Thyroid gland (tissue), 4 donors: ENCODE measurements at regions not wholly inside any gene's neighbourhood (a gene's known extent, or its start where the extent isn't known, plus 50 kb on each side); places are given as distances from the start of the nearest gene placed in this dataset.

Experiments
- DNase-seq, 2 donors: peaks; one replicate each; pipeline ENCODE4 v3.0.0-alpha.2; 2019
- H3K27ac ChIP-seq, 3 donors: fragments of 200-600 bp; sonication (generic); 1 replicate in 2 of 3; 2 replicates in 1 of 3; pipeline ENCODE4 v1.5.1; 2016 to 2019; ENCODE audit warnings: mild to moderate bottlenecking in 1 of 3, moderate library complexity in 1 of 3
- H3K27me3 ChIP-seq: fragments of 200-600 bp; sonication (generic); one replicate; pipeline ENCODE4 v1.5.1; 2019
- H3K36me3 ChIP-seq, 2 donors: fragments of 200-600 bp; sonication (generic); one replicate each; pipeline ENCODE4 v1.5.1; 2016 to 2019
- H3K4me1 ChIP-seq, 2 donors: fragments of 200-600 bp; sonication (generic); one replicate each; pipeline ENCODE4 v1.5.1; 2017 to 2019
- H3K4me3 ChIP-seq, 3 donors: fragments of 200-600 bp; sonication (generic); replicated peaks in 1 of 3; 1 replicate in 2 of 3; 2 replicates in 1 of 3; pipeline ENCODE4 v1.5.1; 2016; ENCODE audit warnings: mild to moderate bottlenecking in 1 of 3
- H3K9me3 ChIP-seq: fragments of 200-600 bp; sonication (generic); one replicate; pipeline ENCODE4 v1.5.1; 2017
- CTCF ChIP-seq, 6 experiments: fragments of 200-600 bp in 3 of 6; fragments of 450-650 bp in 3 of 6; sonication (generic) in 3 of 6; IDR thresholded peaks; one replicate each; pipeline ENCODE4 v1.5.1; 2016 to 2019; ENCODE audit warnings: antibody characterized with exemption in 6 of 6, mild to moderate bottlenecking in 2 of 6, inconsistent platforms in 1 of 6, moderate library complexity in 1 of 6
- POLR2A ChIP-seq, 2 donors: fragments of 450-650 bp; IDR thresholded peaks; one replicate each; pipeline ENCODE4 v1.6.1; 2017; ENCODE audit warnings: antibody characterized with exemption in 2 of 2, mild to moderate bottlenecking in 2 of 2, moderate library complexity in 1 of 2
- WGBS, 2 donors: methylation state at CpG; one replicate each; pipeline ENCODE4 v1.1.5; 2017; 5-methylcytosine and 5-hydroxymethylcytosine counted together
- intact Hi-C: fragments of 100-400 bp; cut with DNase I; formaldehyde crosslinking; loops from one replicate; pipeline ENCODE4 v1.15.1; 2023

DNA sequence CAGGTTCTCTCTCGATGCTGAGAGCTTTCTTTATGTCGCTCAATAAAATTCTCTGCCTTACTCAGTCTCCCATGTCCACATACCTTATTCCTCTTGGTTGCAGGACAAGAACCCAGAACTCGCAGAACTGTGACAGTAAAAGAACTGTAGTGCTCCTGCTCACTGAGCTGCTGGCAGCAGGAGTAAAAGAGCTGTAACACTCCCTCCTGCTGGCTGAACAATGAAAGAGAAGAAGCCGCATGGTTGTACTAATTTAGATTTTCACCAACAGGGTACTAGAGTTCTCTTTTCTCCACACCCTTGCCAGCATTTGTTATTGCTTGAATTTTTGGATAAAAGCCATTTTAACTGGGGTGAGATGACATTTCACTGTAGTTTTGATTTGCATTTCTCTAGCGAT lies 433.2 kb downstream of the GUCY1A2 start:
- TF ChIP-seq CTCF (IDR thresholded peaks at IDR 0.05) (no peak), POLR2A (IDR thresholded peaks at IDR 0.05) (no peak)
- WGBS, 2 donors = 91% methylated on average over 5 of the region's 5 CpGs
- Histone ChIP-seq H3K27ac (no peak overlapping the region), H3K36me3 (no peaks in the 10 kb centered on the region), H3K27me3 (no peaks in the 10 kb centered on the region), H3K9me3 (no peaks in the 10 kb centered on the region), H3K4me3 (no peak overlapping the region), H3K4me1 (no peaks in the 10 kb centered on the region)
- intact Hi-C loops = no loop called here
- no peak for DNase-seq

- intact Hi-C loops = no loop called here
- no peak for DNase-seq
- Histone ChIP-seq H3K27ac (no peak overlapping the region), H3K4me1 (no peaks in the 10 kb centered on the region), H3K9me3 (no peaks in the 10 kb centered on the region), H3K27me3 (no peaks in the 10 kb centered on the region), H3K36me3 (no peaks in the 10 kb centered on the region), H3K4me3 (no peak overlapping the region)
- 64 to 69% methylated on average over 6 of the region's 6 CpGs for whole genome bisulfite sequencing, 2 donors
- TF ChIP-seq POLR2A (IDR thresholded peaks at IDR 0.05) (no peak), CTCF (IDR thresholded peaks at IDR 0.05) (no peak)
Observed at GRCh38 chr11:106594751-106595351, 423.4 kb downstream of the GUCY1A2 start.

- WGBS, 2 donors = 79 to 85% methylated on average over 3 of the region's 3 CpGs
- H3K27me3 ChIP-seq = no peaks in the 10 kb centered on the region
- no peaks in the 10 kb centered on the region for H3K9me3 ChIP-seq
- H3K27ac ChIP-seq = no peak overlapping the region
- H3K4me3 ChIP-seq = no peak overlapping the region
- no peaks in the 10 kb centered on the region for H3K4me1 ChIP-seq
- DNase-seq = no peak
- no peaks in the 10 kb centered on the region for H3K36me3 ChIP-seq
- TF ChIP-seq CTCF (IDR thresholded peaks at IDR 0.05) (no peak), POLR2A (IDR thresholded peaks at IDR 0.05) (no peak)
- intact Hi-C loops = no loop called here
Observed at GRCh38 chr11:106601684-106602297, 416.5 kb downstream of the GUCY1A2 start.

GRCh38 chr11:106608677-106609076 lies 409.6 kb downstream of the GUCY1A2 start:
- H3K27me3 ChIP-seq = no peaks in the 10 kb centered on the region
- 87 to 91% methylated on average over 3 of the region's 3 CpGs for WGBS, 2 donors
- H3K4me1 ChIP-seq = no peaks in the 10 kb centered on the region
- DNase-seq = no peak
- TF ChIP-seq POLR2A (IDR thresholded peaks at IDR 0.05) = no peak
- TF ChIP-seq CTCF (IDR thresholded peaks at IDR 0.05) = no peak
- no peak overlapping the region for H3K27ac ChIP-seq
- H3K36me3 ChIP-seq = no peaks in the 10 kb centered on the region
- intact Hi-C loops = no loop called here
- no peak overlapping the region for H3K4me3 ChIP-seq
- H3K9me3 ChIP-seq = no peaks in the 10 kb centered on the region

DNA sequence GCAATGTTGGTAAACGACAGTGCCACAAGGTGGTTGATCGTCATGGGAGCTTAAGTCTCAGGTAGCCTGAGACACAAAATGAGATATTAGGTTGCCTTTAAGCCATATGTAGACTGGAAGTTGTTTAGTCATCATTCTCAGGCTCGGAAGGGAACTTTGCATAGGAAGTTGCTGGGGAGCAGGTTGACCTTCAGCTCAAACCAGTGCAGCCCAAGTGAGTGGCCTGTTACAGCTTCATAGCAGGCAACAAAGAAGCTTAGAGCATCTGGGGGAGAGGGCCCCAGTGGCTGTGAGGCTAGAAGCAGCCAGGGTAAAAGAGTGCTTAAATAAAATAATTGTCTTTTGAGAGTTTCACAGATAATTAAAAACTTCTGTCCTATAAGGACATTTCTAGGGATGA lies 404.0 kb downstream of the GUCY1A2 start:
- intact Hi-C loops = no loop called here
- Histone ChIP-seq H3K27me3 (no peaks in the 10 kb centered on the region), H3K36me3 (no peaks in the 10 kb centered on the region), H3K27ac (no peak overlapping the region), H3K4me1 (no peaks in the 10 kb centered on the region), H3K9me3 (no peaks in the 10 kb centered on the region), H3K4me3 (no peak overlapping the region)
- no peak for DNase-seq
- 60 to 66% methylated on average over 3 of the region's 3 CpGs for WGBS, 2 donors
- TF ChIP-seq CTCF (IDR thresholded peaks at IDR 0.05) (no peak), POLR2A (IDR thresholded peaks at IDR 0.05) (no peak)
